ENCODE measurements at regions not wholly inside any gene's neighbourhood (a gene's known extent, or its start where the extent isn't known, plus 50 kb on each side); places are given as distances from the start of the nearest gene placed in this dataset.
"Not testable (repeated sequence)": the region's sequence is repeated elsewhere in the genome, so short reads cannot be mapped to it uniquely, and the experiment has no call there.

- no peak for DNase-seq (ENCODE audit: low read depth)
Observed at GRCh38 chr16:63719926-63720325, 1401.9 kb downstream of the CDH11 start.

- no peak for DNase-seq (ENCODE audit: low read depth)
Observed at GRCh38 chr16:63717806-63718205, 1404.1 kb downstream of the CDH11 start.

- DNase-seq (ENCODE audit: low read depth): no peak
Observed at GRCh38 chr16:63714876-63715275, 1407.0 kb downstream of the CDH11 start.

GRCh38 chr16:63712725-63713124, 1409.1 kb downstream of the CDH11 start:
- no peak for DNase-seq (ENCODE audit: low read depth)

GRCh38 chr16:63703612-63704011, 1418.3 kb downstream of the CDH11 start:
- no peak for DNase-seq (ENCODE audit: low read depth)

- DNase-seq (ENCODE audit: low read depth): no peak
Observed at GRCh38 chr16:63702981-63703590, 1418.8 kb downstream of the CDH11 start.

GRCh38 chr16:63697736-63698135, 1424.1 kb downstream of the CDH11 start:
- no peak for DNase-seq (ENCODE audit: low read depth)

- no peak for DNase-seq (ENCODE audit: low read depth)
Observed at GRCh38 chr16:63695347-63695746, 1426.5 kb downstream of the CDH11 start.

GRCh38 chr16:63690961-63691360, 1430.9 kb downstream of the CDH11 start:
- no peak for DNase-seq (ENCODE audit: low read depth)

GRCh38 chr16:63690267-63690666, 1431.6 kb downstream of the CDH11 start:
- no peak for DNase-seq (ENCODE audit: low read depth)

GRCh38 chr16:63689068-63689467, 1432.8 kb downstream of the CDH11 start:
- no peak for DNase-seq (ENCODE audit: low read depth)

GRCh38 chr16:63684149-63685101, 1437.4 kb downstream of the CDH11 start:
- no peak for DNase-seq (ENCODE audit: low read depth)

GRCh38 chr16:63682844-63683243, 1439.0 kb downstream of the CDH11 start:
- no peak for DNase-seq (ENCODE audit: low read depth)

- DNase-seq (ENCODE audit: low read depth): no peak
Observed at GRCh38 chr16:63672493-63672892, 1449.4 kb downstream of the CDH11 start.

GRCh38 chr16:63663155-63663554, 1458.7 kb downstream of the CDH11 start:
- no peak for DNase-seq (ENCODE audit: low read depth)

GRCh38 chr16:63655846-63656245, 1466.0 kb downstream of the CDH11 start:
- DNase-seq (ENCODE audit: low read depth): no peak

GRCh38 chr16:63653044-63653839, 1468.6 kb downstream of the CDH11 start:
- no peak for DNase-seq (ENCODE audit: low read depth)

GRCh38 chr16:63652091-63652490, 1469.8 kb downstream of the CDH11 start:
- no peak for DNase-seq (ENCODE audit: low read depth)

GRCh38 chr16:63650550-63650949, 1471.3 kb downstream of the CDH11 start:
- DNase-seq (ENCODE audit: low read depth): no peak

GRCh38 chr16:63633706-63634445, 1488.0 kb downstream of the CDH11 start:
- not testable (repeated sequence) for DNase-seq (ENCODE audit: low read depth)

GRCh38 chr16:63629272-63629671, 1492.6 kb downstream of the CDH11 start:
- no peak for DNase-seq (ENCODE audit: low read depth)

Measured in LHCN-M2 (cell line).